HG02970 (cell line): ENCODE measurements at regions not wholly inside any gene's neighbourhood (a gene's known extent, or its start where the extent isn't known, plus 50 kb on each side); places are given as distances from the start of the nearest gene placed in this dataset.
"Not testable (repeated sequence)": the region's sequence is repeated elsewhere in the genome, so short reads cannot be mapped to it uniquely, and the experiment has no call there.

ENCODE experiments used
- ATAC-seq: cut with Tn5 transposase; IDR thresholded peaks from one replicate; pipeline ENCODE4 v1.9.1; 2021; ENCODE audit warnings: mild to moderate bottlenecking, moderate library complexity, moderate number of reproducible peaks; ENCODE audit not compliant: unreplicated experiment, low FRiP score

DNA sequence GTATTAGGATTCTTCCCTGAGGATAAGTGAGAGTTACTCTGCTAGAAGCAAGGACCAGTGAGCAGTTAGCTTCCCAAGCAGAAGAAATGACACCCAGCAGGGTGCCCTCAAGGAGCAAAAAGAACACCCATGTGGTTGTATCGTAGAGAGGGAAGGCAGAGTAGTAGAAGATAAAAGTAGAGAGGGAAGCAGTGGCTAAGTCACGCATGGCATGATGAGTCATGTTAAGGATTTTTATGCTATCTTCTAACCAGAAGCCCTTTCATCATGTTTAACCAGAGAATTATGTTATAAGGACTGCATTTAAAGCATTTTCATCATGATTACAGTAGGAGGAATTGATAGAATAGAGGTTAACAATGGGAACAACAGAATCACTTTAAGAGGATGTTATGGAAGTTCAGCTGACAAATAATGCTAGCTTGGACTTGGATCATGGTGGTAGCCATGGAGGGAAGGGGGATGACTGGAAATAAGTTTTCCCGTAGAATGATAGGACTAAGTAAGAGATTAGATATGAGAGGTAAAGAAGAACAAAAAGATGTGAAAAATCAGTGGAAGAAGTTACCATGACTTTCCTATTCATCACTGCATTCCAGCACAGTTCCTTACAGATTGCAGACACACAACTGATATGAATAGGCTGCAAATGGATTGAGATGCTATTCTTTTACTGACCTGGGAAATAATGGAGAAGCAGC, 383.5 kb upstream of the INTU start:
- ATAC-seq, result no peak

GRCh38 chr4:127249767-127250108, 383.0 kb upstream of the INTU start:
- no peak for ATAC-seq

- ATAC-seq, result no peak
Observed at GRCh38 chr4:127250577-127250976, 382.2 kb upstream of the INTU start.

- no peak for ATAC-seq
Observed at GRCh38 chr4:127251423-127251822, 381.3 kb upstream of the INTU start.

DNA sequence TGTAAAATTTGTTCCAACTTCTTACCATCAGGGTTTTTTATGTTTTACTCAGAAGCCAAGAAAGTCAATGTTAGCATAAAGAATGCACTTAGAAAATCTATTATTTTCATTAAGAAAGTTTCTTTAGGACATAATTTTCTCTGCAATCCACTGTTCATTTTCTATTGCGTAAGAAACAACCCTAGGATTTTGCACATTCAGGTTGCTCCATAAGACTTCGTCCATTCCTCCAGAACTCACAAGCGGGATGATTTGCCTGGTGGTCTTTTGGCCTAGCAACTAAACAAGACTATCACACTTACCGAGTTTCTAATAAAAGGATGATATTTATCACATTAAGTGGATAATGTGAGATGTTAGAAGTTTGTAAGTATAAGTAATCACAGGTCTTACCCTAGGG, 376.3 kb upstream of the INTU start:
- ATAC-seq, result no peak

GRCh38 chr4:127261476-127261875, 371.3 kb upstream of the INTU start:
- ATAC-seq, result no peak

DNA sequence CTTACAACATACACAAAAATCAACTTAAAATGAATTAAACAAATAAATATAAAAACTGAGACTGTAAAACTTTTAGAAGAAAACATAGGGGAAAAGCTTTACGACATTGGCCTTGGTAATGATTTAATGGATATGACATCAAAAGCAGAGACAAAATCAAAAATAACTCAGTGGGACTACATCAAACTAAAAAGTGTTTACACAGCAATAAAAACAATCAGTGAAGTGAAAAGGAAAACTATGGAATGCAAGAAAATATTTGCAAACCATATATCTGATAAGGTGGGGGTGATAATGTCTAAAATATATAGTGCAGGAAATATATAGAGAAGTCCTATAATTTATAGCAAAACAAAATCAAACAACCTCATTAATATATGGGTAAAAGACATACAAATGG, 364.4 kb upstream of the INTU start:
- ATAC-seq, result no peak

DNA sequence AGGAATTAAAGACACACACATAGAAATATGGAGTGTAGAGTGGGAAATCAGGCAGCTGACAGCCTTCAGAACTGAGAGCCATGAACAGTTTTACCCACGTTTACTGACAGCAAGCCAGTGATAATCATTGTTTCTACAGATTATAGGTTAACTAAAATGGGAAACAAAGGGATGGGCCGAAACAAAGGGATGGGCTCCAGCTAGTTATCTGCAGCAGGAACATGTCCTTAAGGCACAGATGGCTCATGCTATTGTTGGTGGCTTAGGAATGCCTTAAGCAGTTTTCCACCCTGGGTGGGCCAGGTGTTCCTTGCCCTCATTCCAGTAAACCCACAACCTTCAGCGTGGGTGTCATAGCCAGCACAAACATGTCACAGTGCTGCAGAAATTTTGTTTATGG, 355.7 kb upstream of the INTU start:
- ATAC-seq, result not testable (repeated sequence)

- no peak for ATAC-seq
Observed at GRCh38 chr4:127284236-127284635, 348.5 kb upstream of the INTU start.

DNA sequence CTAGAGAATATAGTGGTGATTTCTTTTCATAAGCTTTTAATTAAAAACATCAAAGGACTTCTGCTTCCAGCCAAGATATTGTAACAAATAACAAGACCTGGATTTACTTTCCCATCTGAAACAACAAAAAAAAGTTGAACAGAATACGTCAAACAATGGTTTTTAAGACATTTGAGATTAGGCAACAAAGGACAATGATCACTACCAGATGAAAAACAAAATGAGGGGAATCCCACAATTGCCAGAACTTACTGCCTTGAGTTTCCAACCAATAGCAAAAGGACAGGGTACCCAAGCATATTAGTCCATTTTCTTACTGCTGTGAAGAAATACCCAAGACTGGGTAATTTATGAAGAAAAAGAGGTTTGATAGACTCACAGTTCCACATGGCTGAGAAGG, 341.4 kb upstream of the INTU start:
- ATAC-seq, result no peak

DNA sequence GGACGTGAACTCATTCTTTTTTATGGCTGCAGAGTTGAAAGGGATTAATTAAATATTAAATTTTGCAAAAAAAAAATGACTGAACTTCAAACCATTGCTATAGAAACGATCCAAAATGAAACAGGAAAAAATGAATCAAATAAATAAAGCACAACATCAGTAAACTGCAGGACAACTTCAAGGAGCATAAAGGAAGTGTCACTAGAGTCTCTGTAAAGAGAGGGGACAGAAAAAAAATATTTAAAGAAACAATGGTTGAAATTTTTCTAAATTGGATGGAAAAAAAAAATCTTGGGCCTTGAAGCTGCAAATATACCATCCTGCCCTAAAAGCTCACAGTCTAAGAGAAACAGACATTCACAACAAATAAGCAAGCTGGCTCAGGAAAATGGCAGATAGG, 339.3 kb upstream of the INTU start:
- no peak for ATAC-seq

DNA sequence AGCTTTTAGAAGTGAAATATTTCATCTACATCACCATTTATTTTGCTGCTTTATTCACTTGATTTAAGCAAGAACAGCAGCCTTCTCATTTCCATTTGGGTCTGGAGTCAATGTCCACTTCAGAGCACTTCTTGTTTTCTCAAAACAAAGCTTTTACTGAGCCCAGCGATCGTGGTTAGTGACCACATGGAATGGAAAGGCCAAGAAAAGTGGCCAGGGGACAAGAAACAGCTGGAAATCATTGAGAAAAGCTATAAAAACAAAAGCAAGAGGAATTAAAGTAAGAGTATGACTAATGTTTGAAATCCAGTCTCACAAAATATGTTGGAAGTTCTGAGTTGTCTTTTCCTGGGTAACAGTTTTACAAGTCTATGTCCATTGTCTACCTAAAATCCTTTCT, 328.4 kb upstream of the INTU start:
- ATAC-seq, result no peak

DNA sequence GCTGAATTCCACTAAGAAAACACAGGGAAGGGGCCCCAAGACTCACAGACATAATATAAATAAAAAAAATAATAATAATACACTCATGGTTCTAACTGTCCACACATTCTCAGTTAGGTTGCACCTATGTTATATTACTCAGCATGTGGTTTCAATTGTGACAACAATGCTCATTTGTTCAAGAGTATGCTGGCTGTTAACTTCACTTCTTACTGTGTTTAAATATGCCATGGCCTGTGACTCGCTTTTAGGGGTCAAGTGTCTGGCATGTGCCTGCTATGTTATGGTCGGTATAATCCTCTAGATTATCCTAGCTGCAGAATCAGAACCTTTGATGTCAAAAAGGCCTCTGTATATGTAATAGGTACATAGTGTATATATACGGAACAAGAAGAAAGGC, 324.8 kb upstream of the INTU start:
- no peak for ATAC-seq

DNA sequence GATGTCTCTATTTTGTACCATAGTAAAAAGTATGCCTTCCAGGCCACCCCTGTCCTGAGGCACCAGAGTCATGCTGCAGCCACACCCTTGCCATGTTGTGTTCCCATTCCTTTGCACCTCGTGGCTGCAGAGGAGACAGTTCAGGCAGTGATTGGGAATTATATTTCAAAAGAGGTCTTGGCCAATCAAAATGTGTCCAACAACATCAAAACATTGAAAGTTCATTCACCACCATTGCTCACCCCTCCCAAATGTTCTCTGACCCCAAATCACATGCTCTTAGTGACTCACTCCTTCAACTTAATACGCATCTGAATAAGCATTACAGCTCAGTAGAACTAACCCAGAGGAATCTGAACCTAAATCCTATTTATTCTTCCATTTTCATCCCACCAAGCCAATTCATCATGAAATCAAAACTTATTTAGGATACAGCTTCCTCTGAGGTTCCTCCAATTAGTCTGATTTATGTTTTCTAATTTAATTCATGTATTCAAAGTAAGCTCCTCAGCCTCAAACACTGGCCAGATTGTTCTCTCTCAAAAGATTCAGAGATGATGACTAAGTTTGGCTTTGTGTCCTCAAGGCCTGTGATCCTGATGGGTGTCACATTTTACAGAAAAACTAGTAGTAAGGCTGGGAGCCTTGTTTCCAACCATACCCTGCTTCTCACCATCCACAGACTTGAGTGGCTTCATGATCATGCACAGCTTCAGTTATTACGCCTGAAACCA, 323.2 kb upstream of the INTU start:
- ATAC-seq, result no peak

DNA sequence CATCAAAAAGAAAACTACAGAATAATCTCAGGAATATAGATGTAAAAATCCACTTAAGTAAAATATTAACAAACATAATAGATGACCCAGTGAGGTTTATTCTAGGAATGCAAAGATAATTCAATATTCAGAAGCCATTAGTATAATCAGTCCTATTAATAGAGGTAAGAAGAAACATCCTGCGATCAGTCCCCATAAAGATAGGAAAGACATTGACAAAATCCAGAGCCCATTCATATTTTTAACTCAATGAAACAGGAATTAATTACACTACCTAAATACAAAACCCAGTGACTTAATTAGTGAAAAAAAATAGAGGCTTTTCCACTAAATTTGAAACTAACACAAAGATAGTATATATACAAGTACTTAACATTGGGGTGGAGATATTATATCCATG, 321.4 kb upstream of the INTU start:
- no peak for ATAC-seq

GRCh38 chr4:127311924-127312323, 320.8 kb upstream of the INTU start:
- ATAC-seq, result no peak

- ATAC-seq, result no peak
Observed at GRCh38 chr4:127313767-127314166, 319.0 kb upstream of the INTU start.

GRCh38 chr4:127327491-127327890, 305.3 kb upstream of the INTU start:
- no peak for ATAC-seq

GRCh38 chr4:127335073-127335620, 297.6 kb upstream of the INTU start:
- ATAC-seq, result no peak

DNA sequence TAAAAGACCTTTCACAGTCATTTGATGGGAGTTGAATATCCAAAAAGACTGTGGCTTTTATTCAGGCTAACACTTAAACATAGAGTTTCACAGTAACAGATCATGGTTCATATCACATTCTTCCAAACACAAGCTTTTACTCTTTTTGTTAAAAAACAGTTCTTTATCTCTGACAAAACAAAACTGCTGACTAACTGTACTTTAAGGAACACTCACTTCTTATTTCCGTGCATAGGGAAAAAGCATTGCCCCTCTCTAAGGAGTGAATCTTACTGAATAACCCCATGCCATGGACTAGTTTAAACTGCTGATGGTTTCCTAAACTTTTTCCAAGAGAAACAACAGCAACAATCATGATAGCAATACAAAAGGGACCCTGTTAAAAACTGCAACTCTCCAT, 297.0 kb upstream of the INTU start:
- ATAC-seq, result no peak

- not testable (repeated sequence) for ATAC-seq
Observed at GRCh38 chr4:127343123-127343522, 289.6 kb upstream of the INTU start.

DNA sequence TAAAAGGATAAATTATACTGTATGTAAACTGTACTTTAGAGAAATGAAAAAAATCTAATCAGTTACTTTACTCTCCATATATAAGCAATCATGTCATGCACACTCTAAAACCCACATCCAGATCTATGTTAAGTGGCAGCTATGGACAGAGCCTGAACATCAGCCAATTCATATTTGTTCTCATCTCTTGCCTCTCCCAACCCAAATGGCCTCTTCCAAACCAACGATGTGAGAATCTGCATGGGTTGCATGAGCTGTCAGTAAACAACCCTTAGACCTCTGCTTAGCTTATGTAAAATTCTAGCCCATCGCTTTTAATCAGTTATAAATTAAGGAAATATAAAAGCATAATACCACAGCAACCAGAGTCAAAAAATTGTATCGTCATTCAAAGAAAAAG, 288.7 kb upstream of the INTU start:
- ATAC-seq, result no peak
